GM12878 (cell line): ENCODE measurements at regions not wholly inside any gene's neighbourhood (a gene's known extent, or its start where the extent isn't known, plus 50 kb on each side); places are given as distances from the start of the nearest gene placed in this dataset.

Experiments used
- ATAC-seq: fragments of 200-7000 bp; cut with Tn5 transposase; 3 replicates; pipeline ENCODE4 v1.9.1; 2020; ENCODE audit warnings: mild to moderate bottlenecking, moderate library complexity
- BruUV-seq: library from RNA; stranded (reverse); fragments of 400-500 nt; replicated peaks from 2 replicates; lab custom pipeline; 2021; lab: Mats Ljungman, UMichigan
- CTCF ChIA-PET: fragments of 300-600 bp; sonication (Branson Sonifier 250); formaldehyde crosslinking; extraction: SDS; loops from one replicate; lab custom pipeline; 2021; ENCODE audit warnings: inconsistent platforms; lab: Yijun Ruan, JAX
- POLR2A ChIA-PET: fragments of 350-600 bp; formaldehyde crosslinking; extraction: SDS; loops from one replicate; lab custom pipeline; 2021; ENCODE audit warnings: inconsistent platforms; lab: Charles Lee
- RAD21 ChIA-PET: fragments of 300-600 bp; sonication (Branson Sonifier 250); formaldehyde crosslinking; loops from one replicate; lab custom pipeline; 2023; ENCODE audit warnings: antibody characterized with exemption; ENCODE audit not compliant: unreplicated experiment; lab: Charles Lee
- SMC1A ChIA-PET: fragments of 300-600 bp; sonication (Branson Sonifier 250); formaldehyde crosslinking; loops from one replicate; lab custom pipeline; 2023; ENCODE audit not compliant: unreplicated experiment, uncharacterized antibody; lab: Charles Lee
- DNase-seq: peaks from one replicate; pipeline ENCODE4 v3.0.0-alpha.2; 2011; ENCODE audit warnings: low read depth, low spot score
- FAIRE-seq: peaks from 3 replicates; lab custom pipeline; 2011; peaks lifted over from hg19 to GRCh38; lab: Jason Lieb, UNC
- H2AFZ ChIP-seq: 2 replicates; pipeline ENCODE4 v1.6.0; 2011; ENCODE audit warnings: low read depth, low read length, control low read depth; ENCODE audit not compliant: control insufficient read depth
- H3K27ac ChIP-seq: 2 replicates; pipeline ENCODE4 v1.5.1; 2011; ENCODE audit warnings: control low read depth; ENCODE audit not compliant: control insufficient read depth, insufficient read depth
- H3K27me3 ChIP-seq, 2 experiments: replicated peaks in 1 of 2; 2 replicates each; pipeline versions ENCODE4 v1.6.0 to v1.6.1; 2011; ENCODE audit warnings: low read length in 1 of 2; ENCODE audit not compliant: control insufficient read depth in 2 of 2, insufficient read depth in 2 of 2
- H3K36me3 ChIP-seq, 2 experiments: 2 replicates each; pipeline ENCODE4 v1.5.1; 2011; ENCODE audit warnings: low read length in 1 of 2; ENCODE audit not compliant: control insufficient read depth in 2 of 2, insufficient read depth in 2 of 2
- H3K4me1 ChIP-seq: 2 replicates; pipeline ENCODE4 v1.6.1; 2011; ENCODE audit warnings: mild to moderate bottlenecking, low read length, moderate library complexity, mixed read lengths; ENCODE audit not compliant: control insufficient read depth, insufficient read depth
- H3K4me2 ChIP-seq: 2 replicates; pipeline ENCODE4 v1.6.0; 2011; ENCODE audit warnings: control low read depth; ENCODE audit not compliant: control insufficient read depth, insufficient read depth
- H3K4me3 ChIP-seq: fragments of 200-600 bp; sonication (generic); 2 replicates; pipeline ENCODE4 v1.5.1; 2016
- H3K79me2 ChIP-seq: 2 replicates; pipeline ENCODE4 v1.6.0; 2011; ENCODE audit warnings: low read length; ENCODE audit not compliant: control insufficient read depth, insufficient read depth
- H3K9ac ChIP-seq: 2 replicates; pipeline ENCODE4 v1.8.0; 2011; ENCODE audit warnings: low read length, control low read depth, mixed read lengths; ENCODE audit not compliant: control insufficient read depth, insufficient read depth
- H3K9me3 ChIP-seq: replicated peaks from 3 replicates; pipeline ENCODE4 v1.5.1; 2011; ENCODE audit warnings: mild to moderate bottlenecking, low read length; ENCODE audit not compliant: control insufficient read depth, insufficient read depth
- H4K20me1 ChIP-seq: 2 replicates; pipeline ENCODE4 v1.6.0; 2011; ENCODE audit not compliant: control insufficient read depth, insufficient read depth
- ATF2 ChIP-seq: IDR thresholded peaks from 2 replicates; pipeline ENCODE4 v1.6.1; 2012; ENCODE audit warnings: low read length, inconsistent platforms
- ATF3 ChIP-seq: IDR thresholded peaks from 2 replicates; pipeline ENCODE4 v1.6.1; 2011; ENCODE audit warnings: low read depth, mild to moderate bottlenecking, low read length, moderate library complexity, borderline replicate concordance; ENCODE audit errors: extremely low read depth
- EED ChIP-seq: sonication (generic); IDR thresholded peaks from 2 replicates; pipeline ENCODE4 v1.6.1; 2016; ENCODE audit warnings: antibody characterized with exemption, low read depth
- EGR1 ChIP-seq, 2 experiments: IDR thresholded peaks; 1 replicate in 1 of 2; 2 replicates in 1 of 2; pipeline ENCODE4 v1.6.1; 2011 to 2012; ENCODE audit warnings: low read depth in 2 of 2, low read length in 2 of 2, borderline replicate concordance in 1 of 2, mild to moderate bottlenecking in 1 of 2, moderate library complexity in 1 of 2
- EP300 ChIP-seq, 2 experiments: fragments of 150-350 bp in 1 of 2; IDR thresholded peaks; 2 replicates each; pipeline ENCODE4 v1.6.1; 2011 to 2012; ENCODE audit warnings: low read depth in 2 of 2, low read length in 2 of 2, borderline replicate concordance in 1 of 2, improper control_type of control experiment in 1 of 2, inconsistent platforms in 1 of 2; ENCODE audit not compliant: control insufficient read depth in 1 of 2
- JUND ChIP-seq: IDR thresholded peaks from 2 replicates; pipeline ENCODE4 v1.6.1; 2012; ENCODE audit warnings: low read depth, mild to moderate bottlenecking, low read length, improper control_type of control experiment, moderate library complexity
- MAX ChIP-seq: IDR thresholded peaks from 2 replicates; pipeline ENCODE4 v1.6.1; 2012; ENCODE audit warnings: low read depth, low read length, improper control_type of control experiment
- NFXL1 ChIP-seq: fragments of 450-650 bp; IDR thresholded peaks from 2 replicates; pipeline ENCODE4 v1.6.1; 2017; ENCODE audit warnings: antibody characterized with exemption, mild to moderate bottlenecking, borderline replicate concordance
- SPI1 ChIP-seq: IDR thresholded peaks from 2 replicates; pipeline ENCODE4 v1.6.1; 2011; ENCODE audit warnings: low read depth, mild to moderate bottlenecking, low read length, moderate library complexity, borderline replicate concordance; ENCODE audit not compliant: insufficient read depth
- SREBF1 ChIP-seq: IDR thresholded peaks from 2 replicates; pipeline ENCODE4 v1.6.1; 2012; ENCODE audit warnings: mild to moderate bottlenecking, low read length
- YY1 ChIP-seq: IDR thresholded peaks from 2 replicates; pipeline ENCODE4 v1.6.1; 2011; ENCODE audit warnings: low read depth, mild to moderate bottlenecking, low read length
- ZNF384 ChIP-seq: IDR thresholded peaks from 2 replicates; pipeline ENCODE4 v1.6.1; 2012; ENCODE audit warnings: low read depth, mild to moderate bottlenecking, low read length, improper control_type of control experiment, borderline replicate concordance
- ZNF592 ChIP-seq: fragments of 450-650 bp; IDR thresholded peaks from 2 replicates; pipeline ENCODE4 v1.6.1; 2017; ENCODE audit warnings: mild to moderate bottlenecking, moderate library complexity
- ZNF687 ChIP-seq: fragments of 450-650 bp; IDR thresholded peaks from 2 replicates; pipeline ENCODE4 v1.6.1; 2017; ENCODE audit warnings: mild to moderate bottlenecking, moderate library complexity
- ZSCAN29 ChIP-seq: fragments of 450-650 bp; IDR thresholded peaks from 2 replicates; pipeline ENCODE4 v1.6.1; 2017; ENCODE audit warnings: mild to moderate bottlenecking, moderate library complexity
- WGBS: methylation state at CpG from one replicate; pipeline ENCODE4 v1.1.6; 2016; ENCODE audit warnings: low lambda C conversion rate; ENCODE audit not compliant: insufficient replicate concordance, insufficient coverage; ENCODE audit errors: missing lambda C conversion rate; 5-methylcytosine and 5-hydroxymethylcytosine counted together
- in situ Hi-C: fragments of 300-500 bp; cut with MboI; formaldehyde crosslinking; loops from 9 replicates; pipeline ENCODE4 v1.14.3; 2018; ENCODE audit warnings: mixed read lengths
- intact Hi-C: fragments of 100-400 bp; cut with micrococcal nuclease; formaldehyde crosslinking; loops from one replicate; pipeline ENCODE4 v1.14.2; 2022; ENCODE audit not compliant: unreplicated experiment

- H3K9me3 ChIP-seq = no peaks in the 10 kb centered on the region
- POLR2A ChIA-PET = no interaction called here
- no peak overlapping the region for H3K9ac ChIP-seq
- RAD21 ChIA-PET = no interaction called here
- FAIRE-seq = no peak
- no peak for DNase-seq
- 0% methylated on average over 1 of the region's 1 CpG for WGBS
- H3K4me1 ChIP-seq = no peaks in the 10 kb centered on the region
- no peak overlapping the region for H3K4me2 ChIP-seq
- H3K27me3 ChIP-seq = no peaks in the 10 kb centered on the region
- CTCF ChIA-PET = no interaction called here
- intact Hi-C loops (no loop called here), in situ Hi-C loops (no loop called here)
- no peaks in the 10 kb centered on the region for H3K36me3 ChIP-seq
- no peaks in the 10 kb centered on the region for H4K20me1 ChIP-seq
- BruUV-seq = no TSS peak
- H3K27ac ChIP-seq = no peak overlapping the region
- ATAC-seq = no peak
- H2AFZ ChIP-seq = no peak overlapping the region
- no peaks in the 10 kb centered on the region for H3K79me2 ChIP-seq
- SMC1A ChIA-PET = no interaction called here
- no peak overlapping the region for H3K4me3 ChIP-seq
- no peak for TF ChIP-seq ZNF592
- TF ChIP-seq EGR1 (IDR thresholded peaks at IDR 0.05; ENCODE audit: borderline replicate concordance in 1 of 2, low read depth in 2 of 2, low read length in 2 of 2) = no peak
- no peak for TF ChIP-seq ZNF384
- TF ChIP-seq ATF2 = no peak
- no peak for TF ChIP-seq SREBF1
- no peak for TF ChIP-seq EED
- TF ChIP-seq SPI1 = no peak
- TF ChIP-seq YY1 = no peak
- TF ChIP-seq ZSCAN29 = no peak
- no peak for TF ChIP-seq EP300 (IDR thresholded peaks at IDR 0.05; ENCODE audit: borderline replicate concordance in 1 of 2, control insufficient read depth in 1 of 2, low read depth in 2 of 2, low read length in 2 of 2)
- no peak for TF ChIP-seq ATF3
- TF ChIP-seq MAX = no peak
- TF ChIP-seq JUND = no peak
- no peak for TF ChIP-seq NFXL1
- no peak for TF ChIP-seq ZNF687
These were observed 243.0 kb upstream of the VWC2 start for GRCh38 chr7:49530481-49530880.
